H1 (cell line): ENCODE measurements at regions not wholly inside any gene's neighbourhood (a gene's known extent, or its start where the extent isn't known, plus 50 kb on each side); places are given as distances from the start of the nearest gene placed in this dataset.

Experiments used
- CTCF ChIA-PET: fragments of 300-600 bp; sonication (Branson Sonifier 250); formaldehyde crosslinking; loops from one replicate; lab custom pipeline; 2021; ENCODE audit not compliant: partially characterized antibody; lab: Charles Lee
- POLR2A ChIA-PET: fragments of 300-600 bp; sonication (Branson Sonifier 250); formaldehyde crosslinking; loops from one replicate; lab custom pipeline; 2021; ENCODE audit warnings: inconsistent platforms; ENCODE audit not compliant: partially characterized antibody; lab: Charles Lee
- DNase-seq, 2 experiments: peaks; one replicate each; pipeline versions ENCODE4 v3.0.0 to v3.0.0-alpha.2; 2010 to 2022; ENCODE audit warnings: low spot score in 2 of 2, low read depth in 1 of 2, mixed read lengths in 1 of 2
- FAIRE-seq: peaks from 2 replicates; lab custom pipeline; 2011; peaks lifted over from hg19 to GRCh38; lab: Jason Lieb, UNC
- H2AFZ ChIP-seq: 2 replicates; pipeline ENCODE4 v1.8.1; 2012; ENCODE audit warnings: low read length, inconsistent platforms
- H2AK5ac ChIP-seq: 2 replicates; pipeline ENCODE4 v1.6.1; 2013; ENCODE audit warnings: low read depth, low read length
- H2BK120ac ChIP-seq: replicated peaks from 2 replicates; pipeline ENCODE3; 2013; ENCODE audit warnings: low read depth, low read length, inconsistent platforms
- H2BK12ac ChIP-seq: 2 replicates; pipeline ENCODE4 v1.6.1; 2013; ENCODE audit warnings: low read depth, low read length
- H2BK15ac ChIP-seq: 2 replicates; pipeline ENCODE4 v1.6.1; 2013; ENCODE audit warnings: low read length
- H2BK20ac ChIP-seq: 2 replicates; pipeline ENCODE4 v1.6.1; 2013; ENCODE audit warnings: low read length
- H2BK5ac ChIP-seq: 2 replicates; pipeline ENCODE4 v1.6.1; 2013; ENCODE audit warnings: low read depth, low read length
- H3K14ac ChIP-seq: 2 replicates; pipeline ENCODE4 v1.6.1; 2013; ENCODE audit warnings: inconsistent platforms; ENCODE audit not compliant: insufficient read length
- H3K18ac ChIP-seq: 2 replicates; pipeline ENCODE4 v1.6.1; 2013; ENCODE audit warnings: low read length; ENCODE audit errors: extremely low read depth
- H3K23ac ChIP-seq: 2 replicates; pipeline ENCODE4 v1.6.1; 2013; ENCODE audit warnings: inconsistent platforms; ENCODE audit not compliant: insufficient read length
- H3K23me2 ChIP-seq: 2 replicates; pipeline ENCODE4 v1.6.1; 2013; ENCODE audit warnings: low read depth, low read length
- H3K27ac ChIP-seq: 2 replicates; pipeline ENCODE4 v1.6.1; 2011; ENCODE audit warnings: low read depth, low read length, inconsistent platforms
- H3K27me3 ChIP-seq, 4 experiments: replicated peaks in 1 of 4; 1 replicate in 1 of 4; 2 replicates in 3 of 4; pipeline versions ENCODE4 v1.6.1 to v1.8.1; 2011 to 2013; ENCODE audit warnings: low read length in 3 of 4, mild to moderate bottlenecking in 3 of 4, inconsistent platforms in 2 of 4, mixed read lengths in 2 of 4, moderate library complexity in 1 of 4; ENCODE audit not compliant: control insufficient read depth in 3 of 4, insufficient read depth in 3 of 4; ENCODE audit errors: extremely low read depth in 1 of 4
- H3K36me3 ChIP-seq, 4 experiments: 2 replicates each; pipeline versions ENCODE4 v1.6.1 to v1.8.1; 2011 to 2013; ENCODE audit warnings: mild to moderate bottlenecking in 4 of 4, low read length in 3 of 4, moderate library complexity in 2 of 4, control low read depth in 1 of 4, inconsistent platforms in 1 of 4; ENCODE audit not compliant: insufficient read depth in 4 of 4, control insufficient read depth in 2 of 4
- H3K4ac ChIP-seq: replicated peaks from 2 replicates; pipeline ENCODE3; 2013; ENCODE audit warnings: low read length, low read depth, mixed read lengths, inconsistent platforms; ENCODE audit not compliant: insufficient read length
- H3K4me1 ChIP-seq, 4 experiments: replicated peaks in 1 of 4; 1 replicate in 1 of 4; 2 replicates in 3 of 4; pipeline versions ENCODE4 v1.6.1 to v1.8.1; 2011 to 2013; ENCODE audit warnings: low read length in 3 of 4, inconsistent platforms in 2 of 4, mixed read lengths in 1 of 4; ENCODE audit not compliant: insufficient read depth in 4 of 4, control insufficient read depth in 3 of 4
- H3K4me2 ChIP-seq, 2 experiments: 2 replicates each; pipeline versions ENCODE4 v1.6.1 to v1.8.1; 2011 to 2013; ENCODE audit warnings: low read depth in 2 of 2, low read length in 2 of 2, control low read depth in 1 of 2, inconsistent platforms in 1 of 2, mild to moderate bottlenecking in 1 of 2; ENCODE audit not compliant: insufficient read depth in 1 of 2
- H3K4me3 ChIP-seq, 4 experiments: fragments of 200-600, 300-600 bp in 1 of 4; sonication (generic), shearing (Covaris generic), sonication (Bioruptor Twin) in 1 of 4; 2 replicates each; pipeline versions ENCODE4 v1.5.1 to v1.8.1; 2011 to 2016; ENCODE audit warnings: low read length in 4 of 4, low read depth in 3 of 4, control low read depth in 2 of 4, inconsistent platforms in 2 of 4, mild to moderate bottlenecking in 2 of 4, mixed read lengths in 1 of 4, moderate library complexity in 1 of 4; ENCODE audit not compliant: insufficient read depth in 2 of 4; ENCODE audit errors: extremely low read depth in 1 of 4
- H3K56ac ChIP-seq: replicated peaks from 2 replicates; pipeline ENCODE3; 2013; ENCODE audit warnings: low read depth, mild to moderate bottlenecking, mixed read lengths, low read length, inconsistent platforms; ENCODE audit not compliant: insufficient read length
- H3K79me1 ChIP-seq: 2 replicates; pipeline ENCODE4 v1.6.1; 2013; ENCODE audit warnings: low read depth, low read length, control low read depth
- H3K79me2 ChIP-seq, 2 experiments: 2 replicates each; pipeline versions ENCODE4 v1.6.1 to v1.8.1; 2012 to 2013; ENCODE audit warnings: low read length in 2 of 2, mild to moderate bottlenecking in 2 of 2, inconsistent platforms in 1 of 2; ENCODE audit not compliant: insufficient read depth in 2 of 2, control insufficient read depth in 1 of 2
- H3K9ac ChIP-seq, 4 experiments: replicated peaks in 1 of 4; 1 replicate in 1 of 4; 2 replicates in 3 of 4; pipeline versions ENCODE4 v1.6.1 to v1.8.1; 2011 to 2013; ENCODE audit warnings: low read depth in 3 of 4, low read length in 3 of 4, control low read depth in 2 of 4, mild to moderate bottlenecking in 2 of 4, moderate library complexity in 2 of 4, inconsistent platforms in 1 of 4; ENCODE audit errors: extremely low read depth in 1 of 4
- H3K9me3 ChIP-seq, 2 experiments: 2 replicates each; pipeline versions ENCODE4 v1.6.1 to v1.8.1; 2012 to 2013; ENCODE audit warnings: mild to moderate bottlenecking in 2 of 2, moderate library complexity in 2 of 2, control low read depth in 1 of 2, inconsistent platforms in 1 of 2, low read depth in 1 of 2, low read length in 1 of 2, mixed read lengths in 1 of 2; ENCODE audit not compliant: insufficient read depth in 2 of 2
- H4K20me1 ChIP-seq, 2 experiments: replicated peaks in 1 of 2; 2 replicates each; pipeline versions ENCODE3 to v1.8.1; 2011 to 2013; ENCODE audit warnings: inconsistent platforms in 2 of 2, low read length in 2 of 2, mild to moderate bottlenecking in 1 of 2; ENCODE audit not compliant: insufficient read depth in 2 of 2, control insufficient read depth in 1 of 2
- H4K5ac ChIP-seq: 2 replicates; pipeline ENCODE4 v1.6.1; 2013; ENCODE audit warnings: low read length, low read depth, mixed read lengths, inconsistent platforms; ENCODE audit not compliant: insufficient read length
- H4K8ac ChIP-seq: 2 replicates; pipeline ENCODE4 v1.8.0; 2013; ENCODE audit warnings: mild to moderate bottlenecking, moderate library complexity, low read length, inconsistent platforms; ENCODE audit not compliant: insufficient read depth; ENCODE audit errors: extremely low read depth
- H4K91ac ChIP-seq: replicated peaks from 2 replicates; pipeline ENCODE3; 2013; ENCODE audit warnings: low read length, mixed read lengths, inconsistent platforms; ENCODE audit not compliant: insufficient read length
- CBX5 ChIP-seq: fragments of 300-800, 300-1000 bp; sonication (generic); IDR thresholded peaks from 2 replicates; pipeline ENCODE4 v1.7.1; 2016; ENCODE audit warnings: antibody characterized with exemption, low read length, low read depth
- CREB1 ChIP-seq: IDR thresholded peaks from 2 replicates; pipeline ENCODE4 v1.6.1; 2012; ENCODE audit warnings: inconsistent platforms
- CTBP2 ChIP-seq: IDR thresholded peaks from 2 replicates; pipeline ENCODE4 v1.7.0; 2011; ENCODE audit warnings: borderline replicate concordance, mild to moderate bottlenecking, moderate library complexity, mixed read lengths, low read length; ENCODE audit not compliant: insufficient read depth, insufficient read length
- HDAC6 ChIP-seq: IDR thresholded peaks from one replicate; pipeline ENCODE4 v1.7.1; 2012; ENCODE audit warnings: low read depth, mild to moderate bottlenecking, inconsistent platforms, low read length, moderate library complexity
- RAD21 ChIP-seq, 2 experiments: IDR thresholded peaks in 1 of 2; conservative IDR thresholded peaks in 1 of 2; 2 replicates each; pipeline ENCODE4 v1.6.1; 2011; ENCODE audit warnings: low read depth in 2 of 2, low read length in 2 of 2, improper control_type of control experiment in 1 of 2, inconsistent platforms in 1 of 2, mild to moderate bottlenecking in 1 of 2, moderate library complexity in 1 of 2
- SIX5 ChIP-seq: IDR thresholded peaks from 2 replicates; pipeline ENCODE4 v1.6.1; 2011; ENCODE audit warnings: mild to moderate bottlenecking, low read depth, low read length
- TBP ChIP-seq: IDR thresholded peaks from 2 replicates; pipeline ENCODE4 v1.6.1; 2011; ENCODE audit warnings: low read depth, low read length, improper control_type of control experiment
- WGBS, 2 experiments: shearing (Covaris generic) in 1 of 2; methylation state at CpG; one replicate each; pipeline versions ENCODE4 v1.1.6 to v1.1.7; 2013 to 2015; ENCODE audit warnings: low lambda C conversion rate in 2 of 2, mixed read lengths in 2 of 2, inconsistent platforms in 1 of 2, low coverage in 1 of 2, missing lambda C conversion rate in 1 of 2; ENCODE audit not compliant: insufficient replicate concordance in 2 of 2, insufficient coverage in 1 of 2, insufficient read length in 1 of 2; ENCODE audit errors: extremely low coverage in 1 of 2, missing lambda C conversion rate in 1 of 2; 5-methylcytosine and 5-hydroxymethylcytosine counted together

- no peaks in the 10 kb centered on the region for H3K9me3 ChIP-seq
- no peaks in the 10 kb centered on the region for H3K79me1 ChIP-seq
- H2AFZ ChIP-seq, result no peak overlapping the region
- DNase-seq (no peak), FAIRE-seq (no peak)
- H3K27me3 ChIP-seq, result no peaks in the 10 kb centered on the region
- no peaks in the 10 kb centered on the region for H3K4me1 ChIP-seq
- no peak overlapping the region for H2BK20ac ChIP-seq
- H2BK5ac ChIP-seq, result no peak overlapping the region
- H3K9ac ChIP-seq, result no peak overlapping the region
- H3K23ac ChIP-seq, result no peak overlapping the region
- H2BK120ac ChIP-seq, result no peak overlapping the region
- H3K18ac ChIP-seq, result no peak overlapping the region
- H3K56ac ChIP-seq, result no peak overlapping the region
- no peak for TF ChIP-seq TBP
- TF ChIP-seq CREB1, result no peak
- TF ChIP-seq RAD21 (IDR thresholded peaks at IDR 0.05 in 1 of 2, conservative IDR thresholded peaks at IDR 0.05 in 1 of 2; ENCODE audit: low read depth in 2 of 2, low read length in 2 of 2), result no peak
- no peak for TF ChIP-seq CTBP2
- no peak for TF ChIP-seq SIX5
- TF ChIP-seq HDAC6, result no peak
- no peak for TF ChIP-seq CBX5
- H3K14ac ChIP-seq, result no peak overlapping the region
- no peaks in the 10 kb centered on the region for H3K36me3 ChIP-seq
- no peak overlapping the region for H4K8ac ChIP-seq
- no peak overlapping the region for H4K91ac ChIP-seq
- H3K4ac ChIP-seq, result no peak overlapping the region
- H3K4me2 ChIP-seq, result no peak overlapping the region
- no peaks in the 10 kb centered on the region for H3K23me2 ChIP-seq
- no peak overlapping the region for H4K5ac ChIP-seq
- no peak overlapping the region for H3K4me3 ChIP-seq
- ChIA-PET POLR2A (no interaction called here), CTCF (interaction anchor here (1.2 kb wide), 1 partner anchor 9 kb away, joined by 4 read pairs; no protein-coding TSS in a partner anchor)
- no peaks in the 10 kb centered on the region for H4K20me1 ChIP-seq
- H3K27ac ChIP-seq, result no peak overlapping the region
- no peak overlapping the region for H2BK15ac ChIP-seq
- H2BK12ac ChIP-seq, result no peak overlapping the region
- H2AK5ac ChIP-seq, result no peak overlapping the region
- no peaks in the 10 kb centered on the region for H3K79me2 ChIP-seq
- 55% methylated on average over 1 of the region's 1 CpG; no CpG with 5 or more reads in 1 of the 2 experiments for WGBS, 2 experiments
Measured at GRCh38 chr13:78192716-78193115, 274.1 kb upstream of the EDNRB start.
